ENCODE measurements at regions not wholly inside any gene's neighbourhood (a gene's known extent, or its start where the extent isn't known, plus 50 kb on each side); places are given as distances from the start of the nearest gene placed in this dataset.

DNA sequence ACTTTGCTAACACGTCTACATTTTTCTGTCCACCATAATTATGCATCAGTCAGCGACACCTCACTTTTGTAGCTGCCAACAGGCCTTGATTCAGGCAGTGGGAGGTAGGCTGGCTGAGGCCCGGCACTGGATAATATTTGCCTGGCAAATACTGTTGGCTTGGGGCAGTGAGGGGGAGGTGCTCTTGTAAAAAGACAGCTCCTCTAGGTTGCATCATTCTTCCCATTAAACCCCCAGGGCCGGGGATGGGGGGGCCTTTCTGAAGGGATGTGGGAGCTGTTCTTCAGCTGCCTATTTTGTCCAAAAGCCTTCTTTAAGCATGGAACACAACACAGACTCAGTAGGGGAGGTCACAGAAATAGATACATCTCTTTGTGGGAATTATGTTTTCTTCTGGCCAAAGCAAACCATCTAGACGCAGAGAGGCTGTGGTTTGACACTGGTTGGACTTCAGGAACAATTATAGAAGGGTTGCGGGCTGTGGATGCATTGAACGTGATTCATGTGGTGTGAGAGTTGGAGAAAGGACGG lies 338.3 kb upstream of the NT5E start:
- POLR2A ChIA-PET (ENCODE audit: unreplicated experiment): no interaction called here
- Histone ChIP-seq H2BK20ac (ENCODE audit: low read depth, low read length) (no peak overlapping the region), H3K9me3 (ENCODE audit: control insufficient read depth, insufficient read depth, low read length) (no peaks in the 10 kb centered on the region), H3K14ac (replicated peaks; ENCODE audit: low read depth, low read length) (no peak overlapping the region), H3K4ac (ENCODE audit: low read depth, low read length) (no peak overlapping the region), H3K4me3 (ENCODE audit: insufficient read depth, low read depth, low read length) (no peak overlapping the region), H3K9ac (ENCODE audit: low read depth, low read length) (no peak overlapping the region), H2BK120ac (ENCODE audit: low read depth, low read length) (no peak overlapping the region), H3K36me3 (ENCODE audit: control insufficient read depth, insufficient read depth, low read length) (no peaks in the 10 kb centered on the region), H3K27me3 (ENCODE audit: control insufficient read depth, insufficient read depth, low read length) (peaks cover 2% of the 10 kb centered on the region), H3K79me1 (ENCODE audit: low read depth in 1 of 2, low read length in 2 of 2) (no peaks in the 10 kb centered on the region), H2BK5ac (ENCODE audit: low read depth, low read length, poor library complexity, severe bottlenecking) (no peak overlapping the region), H2AK9ac (replicated peaks; ENCODE audit: low read depth, low read length, poor library complexity) (no peak overlapping the region), H2BK15ac (ENCODE audit: low read depth, low read length) (no peak overlapping the region), H4K91ac (ENCODE audit: insufficient read depth, low read depth, low read length) (no peak overlapping the region), H3K4me2 (ENCODE audit: low read depth, low read length) (no peak overlapping the region), H3K56ac (ENCODE audit: extremely low read depth, insufficient read depth, low read length) (no peak overlapping the region), H2AFZ (replicated peaks; ENCODE audit: low read length, poor library complexity) (no peak overlapping the region), H4K20me1 (ENCODE audit: insufficient read depth, low read length) (no peaks in the 10 kb centered on the region), H4K5ac (ENCODE audit: low read depth, low read length) (no peak overlapping the region), H4K8ac (ENCODE audit: low read depth in 2 of 2, low read length in 2 of 2) (no peak overlapping the region), H3K18ac (ENCODE audit: low read depth, low read length) (no peak overlapping the region), H2AK5ac (ENCODE audit: low read depth, low read length) (no peak overlapping the region), H3K9me1 (ENCODE audit: insufficient read depth, low read length) (no peaks in the 10 kb centered on the region), H3K27ac (ENCODE audit: insufficient read depth, low read length) (no peak overlapping the region), H3K23ac (ENCODE audit: low read depth, low read length) (no peak overlapping the region), H3K4me1 (ENCODE audit: control insufficient read depth, insufficient read depth, low read length) (no peaks in the 10 kb centered on the region)
- dilution Hi-C loops (cut with HindIII; ENCODE audit: low sequenced_read_pairs, unreplicated experiment) (no loop called here), in situ Hi-C loops (cut with MboI; ENCODE audit: low sequenced_read_pairs) (no loop called here), intact Hi-C loops (cut with micrococcal nuclease) (no loop called here)
- WGBS, 2 experiments (ENCODE audit: extremely low coverage in 2 of 2, insufficient read length in 1 of 2): no CpG with 5 or more reads among the region's 8 CpGs
- CTCF ChIA-PET: no interaction called here
- TF ChIP-seq, protein P1, sequence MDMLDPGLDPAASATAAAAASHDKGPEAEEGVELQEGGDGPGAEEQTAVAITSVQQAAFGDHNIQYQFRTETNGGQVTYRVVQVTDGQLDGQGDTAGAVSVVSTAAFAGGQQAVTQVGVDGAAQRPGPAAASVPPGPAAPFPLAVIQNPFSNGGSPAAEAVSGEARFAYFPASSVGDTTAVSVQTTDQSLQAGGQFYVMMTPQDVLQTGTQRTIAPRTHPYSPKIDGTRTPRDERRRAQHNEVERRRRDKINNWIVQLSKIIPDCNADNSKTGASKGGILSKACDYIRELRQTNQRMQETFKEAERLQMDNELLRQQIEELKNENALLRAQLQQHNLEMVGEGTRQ (IDR thresholded peaks at IDR 0.05; ENCODE audit: low read depth, low read length): no peak
- no peak for TF ChIP-seq MAFK (IDR thresholded peaks at IDR 0.05; ENCODE audit: low read depth, low read length)
- DNase-seq: no peak
- ATAC-seq (ENCODE audit: low read depth): no peak
- no TSS peak for BruUV-seq (replicated peaks)

Data from IMR-90 (cell line).